ENCODE measurements at regions not wholly inside any gene's neighbourhood (a gene's known extent, or its start where the extent isn't known, plus 50 kb on each side); places are given as distances from the start of the nearest gene placed in this dataset.

DNA sequence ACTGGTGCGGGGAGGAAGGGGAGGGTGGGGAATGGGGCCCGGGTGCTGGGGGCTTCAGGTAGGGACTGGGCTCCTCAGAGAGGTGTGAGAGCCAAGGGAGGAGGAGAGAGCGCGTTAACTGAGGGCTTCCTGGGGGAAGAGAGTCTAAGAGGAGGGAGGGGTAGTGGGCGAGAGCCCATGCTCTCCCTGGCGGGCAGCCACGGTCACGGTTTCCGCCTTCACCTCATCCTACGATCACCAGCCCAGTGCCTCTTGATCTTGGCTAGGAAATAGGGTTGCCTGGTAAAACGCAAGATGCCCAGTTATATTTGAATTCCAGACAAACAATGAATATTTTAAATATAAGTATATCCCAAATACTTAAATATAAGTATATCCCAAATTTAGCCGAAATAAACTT lies 60.8 kb upstream of the GRPEL1 start:
- no peak for TF ChIP-seq EZH2 (IDR thresholded peaks at IDR 0.05; ENCODE audit: low read length, unreplicated experiment)
- TF ChIP-seq, protein P1, sequence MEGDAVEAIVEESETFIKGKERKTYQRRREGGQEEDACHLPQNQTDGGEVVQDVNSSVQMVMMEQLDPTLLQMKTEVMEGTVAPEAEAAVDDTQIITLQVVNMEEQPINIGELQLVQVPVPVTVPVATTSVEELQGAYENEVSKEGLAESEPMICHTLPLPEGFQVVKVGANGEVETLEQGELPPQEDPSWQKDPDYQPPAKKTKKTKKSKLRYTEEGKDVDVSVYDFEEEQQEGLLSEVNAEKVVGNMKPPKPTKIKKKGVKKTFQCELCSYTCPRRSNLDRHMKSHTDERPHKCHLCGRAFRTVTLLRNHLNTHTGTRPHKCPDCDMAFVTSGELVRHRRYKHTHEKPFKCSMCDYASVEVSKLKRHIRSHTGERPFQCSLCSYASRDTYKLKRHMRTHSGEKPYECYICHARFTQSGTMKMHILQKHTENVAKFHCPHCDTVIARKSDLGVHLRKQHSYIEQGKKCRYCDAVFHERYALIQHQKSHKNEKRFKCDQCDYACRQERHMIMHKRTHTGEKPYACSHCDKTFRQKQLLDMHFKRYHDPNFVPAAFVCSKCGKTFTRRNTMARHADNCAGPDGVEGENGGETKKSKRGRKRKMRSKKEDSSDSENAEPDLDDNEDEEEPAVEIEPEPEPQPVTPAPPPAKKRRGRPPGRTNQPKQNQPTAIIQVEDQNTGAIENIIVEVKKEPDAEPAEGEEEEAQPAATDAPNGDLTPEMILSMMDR (conservative IDR thresholded peaks at IDR 0.05; ENCODE audit: low read depth, low read length) = no peak

Data from PC-3 (cell line).